NCI-H1048 (cell line): ENCODE measurements at regions not wholly inside any gene's neighbourhood (a gene's known extent, or its start where the extent isn't known, plus 50 kb on each side); places are given as distances from the start of the nearest gene placed in this dataset.
A peak's percentile ranks its signal among the peaks of the same experiment; 100 is the strongest.

Experiments used
- DNase-seq: peaks from one replicate; lab custom pipeline; 2025; lab: John Stamatoyannopoulos, UW

DNA sequence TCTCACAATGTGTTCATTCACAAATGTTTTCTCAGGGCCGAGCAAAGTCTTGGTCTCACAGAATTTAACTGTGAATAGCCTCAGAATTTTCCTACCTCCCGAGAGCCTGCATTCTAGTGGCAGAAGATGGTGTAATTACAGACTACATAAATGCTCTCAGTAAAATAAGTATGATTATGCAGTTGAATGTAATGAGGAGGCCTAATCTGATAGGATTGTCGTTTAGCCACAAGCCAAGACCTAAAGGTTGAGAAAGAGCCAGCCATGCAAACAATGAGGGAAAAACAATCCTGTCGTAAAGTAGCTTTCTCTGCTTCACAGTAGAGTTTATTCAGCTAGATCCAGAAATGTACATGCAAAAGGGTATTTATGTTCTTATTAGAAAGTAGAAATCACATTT lies 607.8 kb upstream of the B3GALT2 start:
- peak; percentile 85 for DNase-seq

DNA sequence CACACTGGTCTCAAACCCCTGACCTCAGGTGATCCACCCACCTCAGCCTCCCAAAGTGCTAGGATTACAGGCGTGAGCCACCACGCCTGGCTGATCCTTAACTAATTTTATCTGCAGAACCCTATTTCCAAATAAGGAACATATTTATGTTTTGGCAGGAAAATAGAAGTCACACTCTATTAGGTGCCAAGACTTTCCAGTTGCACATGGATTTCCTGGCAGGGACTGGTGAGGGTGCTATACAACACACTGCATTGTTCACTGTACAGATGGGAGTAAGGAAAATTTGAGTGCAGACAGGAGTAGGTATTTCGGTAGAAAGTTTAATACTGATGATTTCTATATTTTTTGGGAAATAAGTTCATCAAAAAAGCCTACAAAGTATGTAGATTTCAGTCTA lies 605.3 kb upstream of the B3GALT2 start:
- no peak for DNase-seq

DNA sequence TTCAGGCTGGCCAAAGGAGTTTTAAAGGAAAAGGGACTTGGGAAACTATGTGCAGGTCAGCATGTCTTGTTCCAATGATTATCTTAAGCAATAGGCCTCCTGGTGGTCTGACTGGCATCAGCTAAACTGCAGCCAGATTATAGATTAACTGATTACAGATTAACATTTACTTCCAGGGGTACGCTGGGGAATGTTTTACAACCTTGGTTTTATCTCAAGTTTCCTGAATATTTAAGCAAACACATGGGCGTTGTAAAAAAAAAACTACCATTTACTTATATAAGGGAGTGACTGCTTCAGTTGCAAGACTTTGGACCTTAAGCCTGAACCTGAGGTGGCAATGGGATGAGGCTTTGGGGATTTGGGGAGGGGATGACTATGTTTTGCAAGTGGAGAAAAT lies 600.6 kb upstream of the B3GALT2 start:
- DNase-seq, result no peak

DNA sequence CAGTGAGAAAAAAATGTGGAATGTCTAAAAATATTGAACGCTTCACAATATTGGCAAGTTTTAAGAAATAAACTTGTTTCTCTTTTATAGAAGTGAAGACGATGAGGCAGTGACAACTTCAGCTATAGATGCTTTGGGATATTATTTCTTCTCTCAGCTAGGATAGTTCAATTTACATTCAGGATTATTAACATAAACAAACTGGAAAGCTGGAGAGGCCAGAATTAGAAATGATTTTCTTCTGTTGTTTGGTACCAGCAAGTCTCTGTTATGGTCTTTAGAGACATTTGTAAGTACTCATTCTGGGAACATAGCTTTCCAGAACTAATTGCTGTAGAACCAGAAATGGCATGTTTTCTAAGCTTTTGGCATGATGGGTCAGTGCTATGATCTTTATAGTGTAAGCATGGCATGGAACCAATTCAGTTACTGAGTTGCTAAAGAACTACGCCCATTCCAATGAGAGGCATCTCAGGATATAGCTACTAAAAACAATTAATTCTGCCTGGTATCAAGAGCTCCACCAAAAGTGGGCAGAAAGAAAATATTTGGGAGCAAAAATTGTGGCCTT lies 599.5 kb upstream of the B3GALT2 start:
- DNase-seq, result no peak

DNA sequence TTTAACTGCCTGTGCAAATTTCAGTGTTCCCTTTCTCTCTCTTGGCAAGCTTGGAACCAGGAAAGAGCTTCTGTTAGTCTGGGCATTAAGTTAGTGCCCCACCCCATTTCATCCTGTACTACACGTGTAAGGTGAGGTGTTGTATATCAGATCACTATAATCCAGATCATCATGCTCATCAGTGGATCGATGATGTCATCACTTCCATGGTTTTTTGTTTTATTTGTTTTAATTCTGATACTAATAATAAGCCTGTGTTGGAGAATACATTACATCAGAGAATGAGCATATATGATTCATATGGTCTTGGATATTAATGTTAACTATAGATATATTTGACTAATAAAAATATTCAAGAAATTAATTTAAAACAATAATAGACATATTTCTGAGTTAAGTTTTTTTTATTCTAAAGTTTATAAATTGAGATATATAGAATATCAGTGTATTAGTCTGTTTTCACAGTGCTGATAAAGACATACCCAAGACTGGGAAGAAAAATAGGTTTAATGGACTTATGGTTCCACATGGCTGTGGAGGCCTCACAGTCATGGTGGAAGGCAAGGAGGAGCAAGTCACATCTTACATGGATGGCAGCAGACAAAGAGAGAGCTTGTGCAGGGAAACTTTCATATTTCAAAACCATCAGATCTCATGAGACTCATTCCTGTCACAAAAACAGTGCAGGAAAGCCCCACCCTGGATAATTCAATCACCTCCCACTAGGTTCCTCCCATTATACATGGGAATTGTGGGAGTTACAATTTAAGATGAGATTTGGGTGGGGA lies 588.3 kb upstream of the B3GALT2 start:
- DNase-seq, result no peak

DNA sequence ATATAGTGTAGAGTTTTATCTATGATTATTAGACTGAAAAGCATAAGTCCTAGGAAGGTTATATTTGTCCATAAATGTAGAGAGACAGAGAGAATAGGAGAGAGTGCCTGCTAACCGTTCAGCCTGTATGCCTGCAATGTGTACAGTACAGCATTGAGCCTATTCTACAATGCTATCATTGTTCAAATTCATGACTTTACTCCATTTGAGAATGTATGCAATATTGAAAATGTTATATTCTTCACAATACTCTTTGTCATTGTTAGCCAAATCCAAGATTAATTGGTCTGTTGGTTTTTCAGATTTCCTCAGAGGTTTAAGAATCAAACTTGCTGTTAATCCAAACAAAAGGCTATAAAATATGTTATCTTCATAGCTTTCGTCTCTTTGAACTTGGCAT lies 585.2 kb upstream of the B3GALT2 start:
- no peak for DNase-seq

DNA sequence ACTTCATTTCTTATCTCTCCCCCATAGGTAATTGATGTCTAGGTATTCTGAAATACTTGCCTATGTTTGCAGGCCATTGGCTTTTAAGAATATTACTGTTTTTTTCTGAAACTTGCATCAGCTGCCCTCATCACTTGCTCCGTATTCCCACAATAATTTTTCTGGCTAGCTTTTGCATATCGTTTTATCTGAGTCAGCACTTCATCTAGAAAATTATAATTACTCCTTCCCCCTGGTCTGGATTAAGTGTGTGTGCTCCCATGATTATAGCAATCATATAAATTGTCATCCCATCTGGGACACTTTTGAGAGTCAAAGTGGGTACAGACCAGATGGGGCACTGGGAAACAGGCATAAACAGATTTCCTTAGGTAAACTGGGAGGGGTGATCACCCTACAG lies 583.2 kb upstream of the B3GALT2 start:
- no peak for DNase-seq

DNA sequence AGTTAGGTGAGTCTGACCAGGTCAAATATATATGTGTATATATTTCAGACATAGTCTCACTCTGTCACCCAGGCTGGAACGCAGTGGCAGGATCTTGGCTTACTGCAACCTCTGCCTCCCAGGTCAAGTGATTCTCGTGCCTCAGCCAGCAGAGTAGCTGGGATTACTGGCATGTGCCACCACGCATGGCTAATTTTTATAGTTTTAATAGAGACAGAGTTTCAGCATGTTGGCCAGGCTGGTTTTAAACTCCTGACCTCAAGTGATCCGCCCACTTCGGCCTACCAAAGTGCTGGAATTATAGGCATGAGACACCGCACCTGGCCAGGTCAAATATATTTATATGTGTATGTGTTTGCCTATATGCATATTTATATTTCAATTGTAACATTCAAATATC lies 581.5 kb upstream of the B3GALT2 start:
- DNase-seq, result no peak

DNA sequence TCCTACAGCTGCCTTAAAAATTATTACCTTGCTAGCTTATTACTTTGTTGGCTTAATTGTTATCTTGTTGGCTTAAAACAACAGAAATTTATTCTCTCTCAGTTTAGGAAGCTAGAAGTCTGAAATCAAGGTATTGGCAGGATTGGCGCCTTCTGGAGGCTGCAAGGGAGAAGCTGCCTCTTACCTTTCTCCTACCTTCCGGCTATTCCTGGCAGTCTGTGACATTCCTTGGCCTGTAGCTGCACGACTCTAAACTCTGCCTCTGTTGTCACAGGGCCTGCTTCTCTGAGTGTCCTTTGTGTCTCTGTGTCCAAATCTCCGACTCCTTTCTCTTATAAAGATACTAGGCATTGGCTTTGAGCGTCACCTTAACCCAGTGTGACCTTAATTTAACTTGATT lies 579.9 kb upstream of the B3GALT2 start:
- no peak for DNase-seq

DNA sequence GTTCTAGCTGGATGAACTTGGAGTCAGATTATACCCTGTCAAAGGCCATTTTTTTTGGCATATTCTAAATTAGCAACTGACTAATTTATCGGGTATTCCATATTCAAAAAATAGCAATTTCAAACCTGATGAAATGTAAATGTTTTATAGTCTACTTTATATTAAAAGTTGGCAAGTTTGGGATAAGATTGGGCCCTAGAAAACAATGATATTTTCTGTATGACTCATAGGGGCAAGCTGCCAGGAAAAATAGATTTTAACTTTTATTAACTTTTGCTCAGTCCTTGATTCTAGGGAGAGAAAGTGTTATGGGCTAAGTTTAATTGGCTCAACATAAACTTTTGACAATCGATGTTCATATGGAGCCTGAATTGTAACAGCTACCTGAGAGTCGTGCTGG lies 576.9 kb upstream of the B3GALT2 start:
- no peak for DNase-seq

DNA sequence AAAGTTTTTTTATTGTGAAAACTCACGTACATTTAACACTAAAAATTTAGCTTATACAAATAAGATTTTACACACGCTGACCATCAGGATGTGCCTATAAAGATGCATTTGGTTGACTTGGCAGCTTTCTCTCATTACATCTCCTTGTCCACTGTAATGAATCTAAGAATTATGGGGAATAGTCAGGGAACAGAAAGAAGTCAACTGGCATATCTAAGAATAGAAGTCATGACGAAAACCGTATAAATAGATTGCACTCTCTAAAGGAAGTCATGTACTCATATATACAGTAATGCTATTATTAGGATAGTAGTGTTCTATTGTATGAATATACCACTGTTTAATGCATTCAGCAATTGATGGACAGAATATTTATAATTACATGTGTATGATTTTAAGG lies 575.8 kb upstream of the B3GALT2 start:
- no peak for DNase-seq

DNA sequence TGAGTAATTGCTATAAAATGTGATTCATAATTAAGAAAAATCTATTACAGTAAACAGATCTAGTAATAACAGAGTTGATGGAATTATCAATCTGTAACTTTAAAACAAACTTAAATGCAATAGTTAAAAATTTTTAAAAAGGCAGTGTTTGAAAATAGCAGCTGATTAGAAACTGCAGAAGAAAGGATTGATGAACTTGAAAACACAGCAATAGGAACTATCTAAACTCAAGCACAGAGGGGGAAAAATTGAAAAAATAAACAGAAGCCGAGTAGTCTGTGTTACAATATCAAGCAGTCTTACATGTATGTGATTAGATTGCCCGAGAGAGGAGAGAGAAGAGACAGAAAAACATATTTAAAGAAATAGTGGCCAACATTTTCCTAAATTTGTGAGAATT lies 569.0 kb upstream of the B3GALT2 start:
- no peak for DNase-seq

DNA sequence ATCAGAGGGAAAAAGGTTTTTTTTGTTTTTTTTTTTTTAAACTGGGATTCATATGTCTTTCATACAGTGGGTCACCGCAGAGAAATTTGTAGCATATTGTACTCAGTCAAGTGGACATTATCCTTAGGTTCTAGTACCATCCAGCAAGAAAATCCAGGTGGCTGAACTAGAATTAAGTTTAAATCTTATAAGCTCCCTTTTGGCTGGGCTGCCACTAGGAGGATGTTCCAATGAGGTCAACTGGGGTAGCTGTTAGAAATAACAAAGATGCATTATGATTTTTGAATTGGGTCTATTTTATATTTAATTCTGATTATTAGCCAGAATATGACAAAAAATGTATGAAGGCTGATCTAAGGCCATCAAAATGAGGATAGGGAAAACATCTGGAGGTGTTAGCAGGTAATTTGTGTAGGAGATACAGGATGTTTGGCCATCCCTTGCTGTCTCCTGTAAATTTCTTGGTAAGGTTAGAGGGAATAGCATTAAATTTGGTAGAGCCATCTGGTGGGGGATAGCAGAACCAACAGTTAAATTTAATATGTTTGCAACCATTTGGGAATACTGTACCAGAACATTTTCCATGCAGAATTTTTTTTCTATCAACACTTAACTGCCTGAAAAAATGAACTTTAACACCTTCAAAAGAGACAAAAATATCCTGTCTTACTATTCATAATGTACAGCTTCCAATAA lies 568.5 kb upstream of the B3GALT2 start:
- DNase-seq, result no peak

DNA sequence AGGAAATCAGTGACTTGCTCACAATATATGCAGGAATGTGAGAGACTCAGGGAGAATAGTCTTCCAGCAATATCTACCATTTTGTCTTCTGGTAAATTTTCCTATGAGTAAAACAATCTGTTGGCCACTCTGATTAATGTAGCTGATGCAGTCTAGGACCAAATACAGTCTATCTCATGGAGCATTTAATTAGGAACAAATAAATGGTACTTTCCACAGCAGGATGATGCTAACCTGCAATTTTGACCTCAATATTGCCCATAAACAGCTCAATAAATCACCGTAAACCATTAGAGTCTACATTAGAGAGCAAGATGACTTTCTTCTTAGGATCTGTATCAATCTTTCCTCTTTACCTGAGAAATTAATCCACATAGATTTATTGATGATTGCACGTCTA lies 567.7 kb upstream of the B3GALT2 start:
- no peak for DNase-seq

DNA sequence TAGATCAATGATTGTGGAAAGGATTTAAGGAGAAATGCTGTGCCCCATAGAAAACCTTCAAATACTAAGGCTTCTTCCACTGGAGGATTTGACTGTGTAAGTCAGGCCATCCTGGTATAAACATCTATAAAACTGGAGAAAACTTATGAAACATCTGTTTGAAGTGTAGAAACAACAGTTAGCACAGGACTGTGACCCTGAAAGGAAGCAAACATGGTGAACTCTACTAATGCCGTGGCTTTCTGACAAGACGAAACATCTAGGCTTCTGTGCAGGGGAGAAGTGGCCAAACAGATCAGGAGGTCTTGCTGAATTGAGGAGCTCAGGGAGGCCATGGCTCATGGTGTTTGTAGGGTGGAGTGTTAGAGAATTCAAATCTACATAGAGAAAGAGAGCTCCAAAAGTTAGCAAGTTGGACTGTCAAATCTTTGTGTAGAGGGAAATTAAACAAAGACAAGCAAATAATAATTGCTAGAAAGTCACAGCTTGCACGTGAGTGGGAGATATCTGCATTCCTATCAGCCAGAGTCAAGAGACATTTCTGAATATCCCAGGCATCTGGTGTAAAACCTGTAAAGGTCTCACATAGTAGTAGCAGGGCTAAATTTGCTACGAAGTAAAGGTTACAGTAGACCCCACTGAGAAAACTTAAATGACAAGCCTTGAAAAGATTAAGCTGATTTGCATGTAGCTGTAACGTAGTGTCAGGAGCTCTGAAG lies 566.8 kb upstream of the B3GALT2 start:
- no peak for DNase-seq

DNA sequence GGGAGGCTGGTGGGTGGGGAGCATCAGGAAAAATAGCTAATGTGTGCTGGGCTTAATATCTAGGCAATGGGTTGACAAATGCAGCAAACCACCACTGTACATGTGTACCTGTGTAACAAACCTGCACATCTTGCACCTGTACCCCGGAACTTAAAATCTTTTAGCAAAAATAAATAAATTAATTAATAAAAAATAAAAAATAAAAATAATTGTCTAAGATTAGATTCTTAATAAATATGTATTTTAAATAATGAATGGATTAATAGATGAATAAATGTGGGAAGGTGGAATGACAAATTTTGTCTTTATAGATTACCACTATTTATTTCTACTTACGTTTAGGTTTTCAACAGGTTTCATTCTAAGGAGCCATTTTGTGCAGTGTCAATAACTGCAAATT lies 563.5 kb upstream of the B3GALT2 start:
- no peak for DNase-seq

DNA sequence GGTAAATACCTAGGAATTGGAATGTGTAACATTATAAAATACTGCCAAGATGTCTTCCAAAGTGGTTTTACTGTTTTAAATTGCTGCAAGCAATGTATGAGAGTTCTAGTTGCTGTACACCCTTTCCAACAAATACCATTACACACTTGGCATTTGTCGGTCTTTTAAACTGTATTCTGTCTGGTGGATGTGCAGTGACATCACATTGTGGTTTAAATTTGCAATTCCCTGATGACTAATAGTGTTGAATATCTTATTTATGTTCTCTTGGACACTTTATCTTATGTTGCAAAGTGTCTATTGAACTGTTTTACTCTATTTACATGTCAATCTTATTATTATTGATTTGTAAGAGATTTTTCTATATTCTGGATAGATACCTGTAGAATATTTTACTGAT lies 561.2 kb upstream of the B3GALT2 start:
- DNase-seq, result no peak

DNA sequence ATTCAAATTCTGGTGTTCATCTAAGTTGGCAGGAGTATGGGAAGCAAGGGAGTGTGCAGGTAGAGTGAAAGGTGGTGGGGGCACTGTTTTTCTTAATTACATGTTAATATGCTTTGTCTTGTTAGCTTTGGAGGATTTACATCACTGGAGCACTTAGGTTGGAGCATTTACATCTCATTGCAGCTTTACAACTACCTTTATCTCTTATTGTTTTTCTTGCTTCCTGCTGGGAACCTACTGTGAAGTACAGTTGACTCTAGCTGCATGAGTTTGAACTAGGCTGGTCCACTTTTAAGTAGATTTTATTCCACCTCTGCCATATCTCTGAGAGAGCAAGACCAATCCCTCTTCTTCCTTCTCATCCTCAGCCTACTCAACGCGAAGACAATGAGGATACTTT lies 554.8 kb upstream of the B3GALT2 start:
- DNase-seq, result no peak

DNA sequence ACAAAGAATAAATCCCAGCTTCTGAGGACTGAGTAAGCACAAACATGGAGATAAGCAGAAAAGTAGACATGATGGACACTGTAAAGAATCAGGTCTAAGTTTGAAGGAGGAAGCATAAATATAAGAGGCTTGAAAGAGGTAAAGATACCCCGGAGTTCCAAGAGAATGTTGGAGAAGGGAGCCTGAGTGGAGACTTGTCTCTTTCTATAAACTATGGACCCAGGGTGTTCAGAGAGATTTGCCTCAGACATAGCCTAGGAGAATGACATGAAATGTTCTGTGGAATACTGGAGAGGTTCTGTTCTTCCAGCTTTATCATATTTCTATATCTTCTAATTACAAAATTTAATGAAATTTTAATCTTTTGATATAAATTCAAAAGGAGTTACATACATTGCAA lies 554.3 kb upstream of the B3GALT2 start:
- no peak for DNase-seq

DNA sequence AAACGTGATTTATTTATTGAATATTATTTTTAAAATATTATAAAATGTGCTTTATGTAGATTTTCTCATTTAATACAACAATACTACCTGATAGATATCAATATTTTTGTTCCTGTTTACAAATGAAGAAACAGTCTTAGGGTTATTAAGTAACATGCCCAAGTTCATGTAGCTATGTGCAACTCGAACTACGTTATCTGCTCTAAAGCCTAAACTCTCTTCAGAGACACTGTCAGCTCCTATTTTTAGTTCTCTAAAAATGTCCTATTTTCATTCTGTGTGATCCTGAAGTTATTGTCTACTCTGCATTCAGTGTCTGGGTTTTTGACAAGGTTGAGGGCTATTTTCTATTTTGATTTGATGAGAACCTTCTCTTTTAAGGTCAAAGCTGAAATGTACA lies 550.1 kb upstream of the B3GALT2 start:
- no peak for DNase-seq

DNA sequence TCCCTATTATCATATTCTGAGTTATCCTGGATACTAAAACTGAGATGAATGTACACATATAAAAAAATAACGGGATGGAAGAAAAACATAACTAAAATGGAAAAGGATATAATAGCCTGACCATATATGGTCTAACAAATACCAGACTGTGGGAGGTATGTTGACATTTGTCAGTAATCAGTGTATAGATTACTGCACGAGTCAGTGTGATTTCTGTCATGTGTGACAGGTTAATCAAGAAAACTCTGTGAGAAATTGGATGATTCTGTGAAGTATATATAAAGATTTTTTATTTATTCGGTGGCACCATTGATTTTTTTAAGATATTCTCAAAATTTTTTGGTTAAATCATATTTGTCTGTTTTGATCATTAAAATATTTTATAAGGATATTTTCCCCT lies 547.3 kb upstream of the B3GALT2 start:
- no peak for DNase-seq

DNA sequence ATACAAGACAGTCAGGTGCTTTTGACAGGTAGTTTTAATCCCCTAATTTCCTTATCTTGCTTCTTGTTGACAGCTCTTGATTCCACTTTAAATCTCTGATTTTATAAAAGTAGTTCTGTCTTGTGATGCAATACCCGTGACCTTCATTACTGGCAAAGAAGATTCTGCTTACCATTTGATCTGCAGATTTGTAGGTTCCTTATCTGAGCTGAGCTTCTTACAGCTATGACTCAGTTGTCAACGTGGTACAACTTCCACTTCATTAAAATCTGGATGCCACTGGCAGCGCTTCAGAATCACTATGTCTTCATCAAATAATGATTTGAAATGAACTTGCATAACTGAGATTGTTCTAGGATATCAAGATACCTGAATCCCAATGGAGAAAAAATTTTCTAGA lies 543.6 kb upstream of the B3GALT2 start:
- no peak for DNase-seq

DNA sequence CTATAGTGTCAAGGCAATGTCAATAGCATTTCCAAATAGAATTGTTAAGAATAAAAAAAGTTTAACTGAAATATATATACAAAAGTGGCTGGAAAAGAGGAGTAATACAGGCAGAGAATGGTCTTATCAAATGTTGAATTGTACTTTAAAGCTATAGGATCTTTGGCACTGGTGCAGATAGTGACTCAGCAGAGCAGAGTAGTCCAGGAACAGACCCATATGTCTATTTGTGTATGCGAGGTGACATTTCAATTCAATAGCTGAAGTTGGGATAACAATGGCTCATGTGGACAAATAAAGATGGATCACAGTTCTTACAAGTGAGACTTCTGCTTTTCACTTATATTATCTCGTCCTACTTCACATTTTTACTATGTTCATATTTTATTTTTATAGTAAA lies 543.0 kb upstream of the B3GALT2 start:
- DNase-seq, result no peak
